ENCODE measurements at regions not wholly inside any gene's neighbourhood (a gene's known extent, or its start where the extent isn't known, plus 50 kb on each side); places are given as distances from the start of the nearest gene placed in this dataset.
"Not testable (repeated sequence)": the region's sequence is repeated elsewhere in the genome, so short reads cannot be mapped to it uniquely, and the experiment has no call there.

DNA sequence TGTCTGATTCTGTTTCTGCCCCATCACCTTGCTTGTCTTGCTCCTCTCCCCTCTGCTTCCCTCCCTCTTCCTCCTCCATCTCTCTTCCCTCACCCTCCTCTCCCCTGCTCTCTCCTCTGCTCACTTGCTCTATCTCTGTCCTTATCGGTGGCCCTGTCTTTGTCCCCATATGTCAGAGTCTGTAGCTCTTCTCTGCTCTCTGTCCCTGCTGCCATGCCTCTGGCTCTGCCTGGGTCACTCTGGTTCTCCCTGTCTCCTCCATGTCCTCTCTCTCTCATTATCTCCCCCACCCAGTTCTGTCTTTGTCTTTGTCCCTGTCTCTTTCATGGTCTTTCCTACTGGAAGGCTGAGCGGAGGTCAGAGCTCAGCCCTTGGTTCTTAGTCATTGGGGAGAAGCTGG lies 169.1 kb upstream of the NLRP1 start:
- no peak for DNase-seq

- no peak for DNase-seq
Measured at GRCh38 chr17:5757314-5757907, 173.1 kb upstream of the NLRP1 start.

GRCh38 chr17:5758651-5759050 lies 174.3 kb upstream of the NLRP1 start:
- peak; percentile 36 for DNase-seq

DNA sequence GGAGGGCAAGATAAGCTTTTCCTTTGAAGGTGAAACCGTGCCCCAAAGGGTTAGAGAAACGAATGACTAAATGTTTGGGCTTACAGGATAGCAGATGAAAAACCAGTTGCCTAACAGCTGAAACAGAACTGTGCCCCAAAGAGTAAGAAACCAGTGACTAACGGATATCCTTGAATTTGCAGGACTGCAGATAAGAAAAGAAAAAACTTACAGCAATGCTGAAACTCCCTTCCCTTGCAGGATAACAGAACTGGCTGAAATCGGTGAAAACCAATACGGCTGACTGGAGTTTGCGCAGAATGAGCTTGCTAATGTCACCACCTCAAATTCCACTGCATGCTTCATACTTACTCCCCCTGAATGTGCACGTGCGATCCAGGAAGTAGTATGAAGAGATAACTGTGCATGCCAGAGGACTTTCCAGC lies 175.2 kb upstream of the NLRP1 start:
- DNase-seq, result peak; percentile 30

GRCh38 chr17:5762191-5762590 lies 177.9 kb upstream of the NLRP1 start:
- DNase-seq, result no peak

DNA sequence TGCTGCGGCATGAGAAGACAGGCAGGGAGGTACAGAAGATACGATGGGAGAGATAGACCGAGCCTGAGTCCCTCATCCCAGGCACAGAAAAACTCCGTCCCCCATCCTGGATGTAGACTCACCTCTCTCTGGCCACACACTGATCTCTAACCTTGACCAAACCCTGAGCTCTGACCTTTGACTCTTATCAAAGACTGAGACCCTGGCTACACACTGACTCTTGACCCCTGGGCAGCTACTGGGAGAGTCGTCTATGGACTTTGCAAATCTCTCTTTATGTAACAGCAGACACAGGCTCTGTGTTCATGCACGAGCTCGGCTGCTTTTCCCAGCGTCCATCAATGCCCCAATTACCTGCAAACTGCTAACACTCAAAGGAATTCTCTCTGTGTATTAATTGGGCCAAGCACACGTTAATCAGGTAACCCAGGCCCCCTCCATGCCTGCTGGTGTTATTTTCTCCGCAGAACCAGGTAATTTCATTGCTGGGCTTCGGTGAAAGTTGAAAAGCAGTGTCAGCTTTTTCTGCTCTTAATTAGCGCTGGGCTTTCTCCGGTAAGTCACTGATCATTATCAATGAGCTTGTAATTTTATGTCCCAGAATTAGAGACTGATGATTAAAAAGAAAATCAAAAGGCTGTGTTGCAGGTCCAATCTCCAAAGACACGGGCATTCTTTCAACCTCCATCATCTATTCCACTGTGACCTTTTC lies 179.4 kb upstream of the NLRP1 start:
- no peak for DNase-seq

DNA sequence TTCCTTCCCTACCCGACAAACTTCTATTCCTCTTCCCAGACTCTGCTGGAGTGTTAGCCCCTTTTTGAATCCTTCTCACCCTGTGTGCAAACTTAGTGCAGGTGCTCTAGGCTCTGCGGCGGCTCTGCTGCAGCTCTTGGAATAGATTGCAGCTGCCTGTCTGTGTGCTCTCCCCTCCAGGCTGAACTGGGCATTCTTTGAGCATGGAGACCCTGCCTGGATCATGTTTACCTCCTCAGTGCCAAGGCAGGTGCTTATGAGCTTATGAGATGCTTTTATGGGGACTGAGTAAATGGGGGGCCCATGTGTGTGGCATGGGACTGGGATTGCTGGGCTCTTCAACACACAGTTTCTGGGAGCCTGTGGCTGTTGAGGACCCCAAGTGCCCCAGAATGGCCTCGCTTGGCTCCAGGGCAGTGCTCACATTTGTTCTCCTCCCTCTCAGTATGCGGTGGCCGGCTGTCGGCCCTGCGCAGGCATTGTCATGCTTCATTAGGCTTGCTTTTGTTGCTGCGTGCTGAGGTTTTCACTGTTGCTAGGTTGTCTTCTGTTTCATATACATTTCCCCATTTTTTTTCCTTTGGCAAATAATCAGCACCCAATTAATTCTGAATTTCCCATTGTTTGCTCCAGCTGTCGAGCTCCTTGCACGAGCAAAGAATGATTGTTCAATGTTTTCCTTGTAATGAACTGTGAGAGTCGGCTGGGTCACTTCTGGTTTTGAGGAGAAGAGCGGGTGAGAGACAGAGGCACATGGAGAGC lies 185.5 kb upstream of the NLRP1 start:
- DNase-seq, result no peak

GRCh38 chr17:5770441-5771270 lies 186.3 kb upstream of the NLRP1 start:
- no peak for DNase-seq

- not testable (repeated sequence) for DNase-seq
Measured at GRCh38 chr17:5771271-5771577, 186.9 kb upstream of the NLRP1 start.

- not testable (repeated sequence) for DNase-seq
Measured at GRCh38 chr17:5772017-5772416, 187.7 kb upstream of the NLRP1 start.

DNA sequence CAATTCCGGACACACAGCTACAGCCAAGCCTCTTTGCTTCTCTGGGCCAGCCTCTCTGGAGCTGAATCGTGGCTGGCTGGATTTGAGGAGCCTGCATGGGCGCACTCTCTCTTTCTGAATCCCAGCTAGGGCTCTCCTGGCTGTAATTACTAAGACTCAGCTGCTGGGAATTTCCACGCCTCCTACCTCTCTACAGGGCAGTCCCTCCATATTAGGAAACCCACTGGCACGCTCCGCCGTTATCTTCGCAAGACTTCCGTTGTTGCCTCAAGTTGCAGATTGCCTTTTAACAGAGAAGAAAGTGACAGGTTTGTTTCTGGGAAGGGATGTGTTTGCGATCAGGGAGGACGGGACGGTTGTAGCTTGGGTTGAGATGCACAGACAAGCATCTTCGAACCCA lies 188.4 kb upstream of the NLRP1 start:
- DNase-seq, result no peak

- no peak for DNase-seq
Measured at GRCh38 chr17:5773816-5774360, 189.6 kb upstream of the NLRP1 start.

DNA sequence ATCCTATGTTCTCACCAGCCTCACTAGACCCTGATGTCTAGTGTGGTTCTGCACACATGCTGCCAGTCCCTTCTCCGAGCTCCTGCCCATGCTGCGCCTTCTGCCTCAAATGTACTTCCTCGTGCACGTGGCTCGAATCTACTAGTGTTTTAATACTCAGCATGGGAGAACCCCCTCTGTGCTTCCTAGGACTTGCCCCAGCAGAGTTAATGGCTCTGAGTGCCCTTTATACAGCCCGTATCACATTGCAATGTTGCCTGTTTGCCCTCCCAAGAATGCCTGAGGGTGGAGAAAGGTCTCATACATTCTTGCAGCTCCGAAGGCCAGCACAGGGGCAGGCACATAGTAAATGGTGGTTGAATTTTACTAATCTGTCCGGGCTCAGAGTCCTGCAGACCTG lies 190.8 kb upstream of the NLRP1 start:
- no peak for DNase-seq

- no peak for DNase-seq
Measured at GRCh38 chr17:5780476-5780875, 196.2 kb upstream of the NLRP1 start.

GRCh38 chr17:5781236-5781927 lies 197.1 kb upstream of the NLRP1 start:
- DNase-seq, result no peak

- DNase-seq, result no peak
Measured at GRCh38 chr17:5783269-5783668, 199.0 kb upstream of the NLRP1 start.

GRCh38 chr17:5783851-5784250 lies 199.5 kb upstream of the NLRP1 start:
- no peak for DNase-seq

DNA sequence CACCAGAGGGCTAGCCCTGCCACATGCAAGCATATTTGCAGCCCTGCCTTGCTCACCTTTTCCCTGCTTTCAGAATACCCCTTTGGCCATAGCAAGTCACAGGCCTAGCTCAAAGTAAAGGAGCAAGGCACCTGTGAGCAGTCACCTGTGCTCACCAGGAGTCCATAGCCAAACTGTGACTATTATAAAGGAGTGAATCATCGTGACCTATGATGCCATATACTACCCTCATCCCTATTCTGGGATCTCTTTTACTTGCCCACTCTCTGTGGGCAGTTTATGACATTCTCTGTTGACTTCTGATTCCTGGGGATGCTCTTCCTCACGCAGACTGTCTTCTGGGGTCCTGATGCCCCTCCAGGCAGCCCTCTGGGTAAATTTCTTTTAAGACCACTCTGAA lies 200.5 kb upstream of the NLRP1 start:
- no peak for DNase-seq

DNA sequence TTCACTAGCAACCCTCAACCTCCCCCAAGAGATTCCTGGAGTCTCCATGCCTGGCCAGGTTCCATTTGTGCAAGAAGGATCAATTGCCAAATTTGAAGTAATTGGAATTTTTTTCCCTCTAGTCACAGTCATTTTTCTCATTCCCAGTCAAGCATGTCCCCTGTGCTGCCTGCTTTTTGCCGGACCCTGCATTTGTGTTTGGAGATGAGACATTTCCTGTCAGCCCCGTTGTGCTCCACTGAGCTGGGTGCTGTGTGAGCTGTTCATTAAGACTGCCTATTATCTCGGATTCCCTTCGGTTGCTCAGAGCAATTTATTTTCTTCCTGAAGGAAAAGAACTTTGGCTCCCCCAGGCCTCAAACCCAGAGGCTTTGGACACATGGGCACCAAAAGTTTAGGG lies 201.0 kb upstream of the NLRP1 start:
- no peak for DNase-seq

- DNase-seq, result no peak
Measured at GRCh38 chr17:5785867-5786509, 201.7 kb upstream of the NLRP1 start.

GRCh38 chr17:5786510-5786875 lies 202.2 kb upstream of the NLRP1 start:
- no peak for DNase-seq

- no peak for DNase-seq
Measured at GRCh38 chr17:5788266-5788900, 204.1 kb upstream of the NLRP1 start.
